Muscle of arm (tissue), 1 donor: ENCODE measurements at regions not wholly inside any gene's neighbourhood (a gene's known extent, or its start where the extent isn't known, plus 50 kb on each side); places are given as distances from the start of the nearest gene placed in this dataset.
"Not testable (repeated sequence)": the region's sequence is repeated elsewhere in the genome, so short reads cannot be mapped to it uniquely, and the experiment has no call there.

ENCODE experiments used
- DNase-seq: peaks from one replicate; pipeline ENCODE4 v3.0.0-alpha.2; 2013

GRCh38 chr1:192906334-192906733, 97.5 kb downstream of the RGS2 start:
- no peak for DNase-seq

- no peak for DNase-seq
These were observed 98.9 kb downstream of the RGS2 start for GRCh38 chr1:192907545-192908243.

- DNase-seq = not testable (repeated sequence)
These were observed 103.2 kb downstream of the RGS2 start for GRCh38 chr1:192911896-192912656.

- no peak for DNase-seq
These were observed 104.8 kb downstream of the RGS2 start for GRCh38 chr1:192913683-192914082.

- no peak for DNase-seq
These were observed 105.3 kb downstream of the RGS2 start for GRCh38 chr1:192914092-192914491.

GRCh38 chr1:192914696-192915095, 105.9 kb downstream of the RGS2 start:
- DNase-seq = no peak

- DNase-seq = no peak
These were observed 107.2 kb downstream of the RGS2 start for GRCh38 chr1:192916021-192916420.

- no peak for DNase-seq
These were observed 109.4 kb downstream of the RGS2 start for GRCh38 chr1:192918259-192918658.

- no peak for DNase-seq
These were observed 111.6 kb downstream of the RGS2 start for GRCh38 chr1:192920412-192920811.

- no peak for DNase-seq
These were observed 116.8 kb downstream of the RGS2 start for GRCh38 chr1:192925609-192926008.

- no peak for DNase-seq
These were observed 117.9 kb downstream of the RGS2 start for GRCh38 chr1:192926736-192927135.

- DNase-seq = no peak
These were observed 118.7 kb downstream of the RGS2 start for GRCh38 chr1:192927496-192927895.

- DNase-seq = no peak
These were observed 120.8 kb downstream of the RGS2 start for GRCh38 chr1:192929597-192929996.

- no peak for DNase-seq
These were observed 124.9 kb downstream of the RGS2 start for GRCh38 chr1:192933744-192934143.

- DNase-seq = no peak
These were observed 122.7 kb downstream of the UCHL5 start for GRCh38 chr1:192936313-192937018.

- DNase-seq = no peak
These were observed 122.0 kb downstream of the UCHL5 start for GRCh38 chr1:192937128-192937527.

GRCh38 chr1:192939440-192939839, 119.7 kb downstream of the UCHL5 start:
- DNase-seq = no peak

GRCh38 chr1:192940658-192941057, 118.5 kb downstream of the UCHL5 start:
- DNase-seq = no peak

- no peak for DNase-seq
These were observed 117.3 kb downstream of the UCHL5 start for GRCh38 chr1:192941722-192942411.

GRCh38 chr1:192943108-192943507, 116.1 kb downstream of the UCHL5 start:
- DNase-seq = no peak

GRCh38 chr1:192943522-192943921, 115.6 kb downstream of the UCHL5 start:
- no peak for DNase-seq
